ENCODE measurements at regions not wholly inside any gene's neighbourhood (a gene's known extent, or its start where the extent isn't known, plus 50 kb on each side); places are given as distances from the start of the nearest gene placed in this dataset.

- TF ChIP-seq, protein P1, sequence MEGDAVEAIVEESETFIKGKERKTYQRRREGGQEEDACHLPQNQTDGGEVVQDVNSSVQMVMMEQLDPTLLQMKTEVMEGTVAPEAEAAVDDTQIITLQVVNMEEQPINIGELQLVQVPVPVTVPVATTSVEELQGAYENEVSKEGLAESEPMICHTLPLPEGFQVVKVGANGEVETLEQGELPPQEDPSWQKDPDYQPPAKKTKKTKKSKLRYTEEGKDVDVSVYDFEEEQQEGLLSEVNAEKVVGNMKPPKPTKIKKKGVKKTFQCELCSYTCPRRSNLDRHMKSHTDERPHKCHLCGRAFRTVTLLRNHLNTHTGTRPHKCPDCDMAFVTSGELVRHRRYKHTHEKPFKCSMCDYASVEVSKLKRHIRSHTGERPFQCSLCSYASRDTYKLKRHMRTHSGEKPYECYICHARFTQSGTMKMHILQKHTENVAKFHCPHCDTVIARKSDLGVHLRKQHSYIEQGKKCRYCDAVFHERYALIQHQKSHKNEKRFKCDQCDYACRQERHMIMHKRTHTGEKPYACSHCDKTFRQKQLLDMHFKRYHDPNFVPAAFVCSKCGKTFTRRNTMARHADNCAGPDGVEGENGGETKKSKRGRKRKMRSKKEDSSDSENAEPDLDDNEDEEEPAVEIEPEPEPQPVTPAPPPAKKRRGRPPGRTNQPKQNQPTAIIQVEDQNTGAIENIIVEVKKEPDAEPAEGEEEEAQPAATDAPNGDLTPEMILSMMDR (IDR thresholded peaks at IDR 0.05) = no peak
These were observed 1317.7 kb downstream of the FSTL5 start for GRCh38 chr4:160846121-160846520.

DNA sequence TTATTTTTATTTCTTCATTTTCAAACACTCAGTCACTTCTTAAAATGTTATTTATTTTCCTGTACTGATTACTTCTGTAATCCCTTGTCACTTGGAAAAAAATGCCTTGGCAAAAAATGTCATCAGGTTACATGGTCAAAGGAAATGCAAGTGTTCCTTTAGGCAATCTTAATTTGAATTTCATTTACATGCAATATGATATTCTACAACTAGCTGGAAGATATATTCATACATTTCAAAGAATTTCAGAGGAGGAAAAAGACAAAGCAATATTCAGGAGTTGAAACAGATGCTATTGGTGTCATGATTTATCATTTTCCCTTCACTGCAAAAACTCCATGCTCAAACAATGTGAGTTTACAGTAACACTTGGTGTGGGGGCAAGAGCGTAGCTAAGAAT, 1316.6 kb downstream of the FSTL5 start:
- TF ChIP-seq, protein P1 (IDR thresholded peaks at IDR 0.05) = no peak

DNA sequence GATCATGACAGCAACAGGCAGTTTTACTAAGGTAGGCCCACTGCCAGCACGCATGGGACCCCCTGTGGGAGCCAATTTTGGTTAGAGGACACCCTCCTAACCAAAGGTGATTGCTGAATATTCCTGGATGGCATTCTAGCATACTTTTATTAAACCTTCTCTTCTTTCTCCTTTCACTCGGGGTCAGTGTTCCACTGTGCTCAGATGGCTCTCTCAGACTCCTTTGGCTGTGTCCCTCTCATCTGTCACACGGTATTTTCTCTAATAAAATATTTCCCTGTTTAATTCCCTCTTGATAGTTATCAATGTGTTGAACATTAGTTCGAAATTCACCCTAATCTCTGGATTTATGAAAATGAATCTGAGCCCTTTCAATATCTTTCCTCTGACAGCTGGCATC, 1315.3 kb downstream of the FSTL5 start:
- TF ChIP-seq, protein P1 (IDR thresholded peaks at IDR 0.05) = no peak

DNA sequence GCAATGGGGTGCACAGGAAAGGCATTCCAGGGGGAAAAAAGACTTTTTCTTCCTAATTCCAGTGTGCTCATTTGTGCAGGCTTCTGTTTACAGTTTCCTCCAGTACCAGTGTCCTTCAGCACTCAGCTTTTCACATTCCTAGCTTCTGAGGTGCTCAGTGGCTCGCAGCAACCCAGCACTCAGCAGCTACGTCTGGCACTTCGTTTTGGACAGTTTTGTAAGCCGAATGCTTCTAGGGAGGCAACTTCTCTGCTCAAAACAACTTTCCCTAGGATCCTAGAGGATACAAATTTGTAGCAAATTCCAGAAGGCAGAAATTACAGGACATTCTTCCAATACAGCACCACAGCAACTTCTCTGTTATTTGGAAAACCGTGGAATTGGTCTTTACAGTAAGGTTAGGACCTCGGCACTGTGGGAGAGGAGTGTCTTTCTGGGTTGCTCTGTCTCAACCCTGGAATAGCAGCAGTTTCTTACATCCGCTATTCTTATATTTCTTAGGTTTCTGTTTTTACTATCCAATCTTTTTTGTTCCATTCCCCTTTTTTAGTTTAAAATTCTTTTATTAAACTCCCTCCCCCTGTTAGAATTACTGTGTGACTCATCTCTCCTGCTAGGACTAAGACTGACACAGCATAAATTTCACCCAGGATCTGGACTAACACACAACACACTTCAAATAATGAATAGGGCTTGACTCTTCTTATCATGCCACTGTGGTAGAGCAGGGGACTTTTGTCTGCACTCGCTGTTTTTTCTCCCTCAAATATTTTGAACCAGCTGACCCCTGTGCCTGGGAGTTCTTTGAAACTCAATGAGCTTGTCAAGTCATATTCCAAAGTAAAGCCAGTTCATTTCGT, 1314.7 kb downstream of the FSTL5 start:
- TF ChIP-seq, protein P1 (IDR thresholded peaks at IDR 0.05) = no peak

DNA sequence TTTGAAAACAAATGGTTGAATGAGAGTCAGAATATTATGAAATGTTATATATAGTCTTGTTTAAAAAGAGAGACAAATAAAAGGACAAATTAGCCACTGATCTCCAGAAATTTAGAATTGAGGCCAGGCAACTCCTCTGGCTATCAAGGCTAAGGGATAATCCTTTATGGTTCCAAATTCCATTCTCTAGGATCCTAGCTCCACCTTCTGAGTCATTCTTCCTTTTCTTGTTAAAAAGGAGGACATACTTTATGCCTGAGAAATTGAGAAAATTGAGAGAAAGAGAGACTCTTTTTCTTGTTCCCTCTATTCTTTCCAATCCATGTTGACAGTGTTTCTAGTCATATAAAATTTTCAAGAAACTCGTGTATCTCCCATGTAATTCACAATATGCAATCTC, 1299.5 kb downstream of the FSTL5 start:
- TF ChIP-seq, protein P1 (IDR thresholded peaks at IDR 0.05) = no peak

GRCh38 chr4:160869899-160870298, 1293.9 kb downstream of the FSTL5 start:
- TF ChIP-seq, protein P1 (IDR thresholded peaks at IDR 0.05) = no peak

DNA sequence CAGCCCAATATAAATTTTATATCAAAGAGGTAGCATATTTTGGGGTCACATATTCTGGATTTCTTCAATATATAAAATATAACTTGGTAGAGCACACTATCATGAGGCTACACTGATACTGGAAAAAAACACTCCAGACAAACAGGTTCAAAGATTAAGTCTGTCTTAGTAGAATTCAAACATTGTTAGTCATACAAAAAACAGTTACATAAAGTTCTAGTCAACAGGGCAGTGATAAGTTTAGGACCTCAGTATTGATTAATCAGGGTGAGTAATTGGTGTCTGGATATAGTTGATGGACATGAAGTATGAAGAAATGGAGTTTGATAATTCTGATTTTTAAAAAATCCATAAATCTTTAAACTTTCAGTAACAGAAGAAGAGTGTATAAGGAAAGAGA, 1291.3 kb downstream of the FSTL5 start:
- TF ChIP-seq, protein P1 (IDR thresholded peaks at IDR 0.05) = no peak
